ENCODE measurements at regions not wholly inside any gene's neighbourhood (a gene's known extent, or its start where the extent isn't known, plus 50 kb on each side); places are given as distances from the start of the nearest gene placed in this dataset.

DNA sequence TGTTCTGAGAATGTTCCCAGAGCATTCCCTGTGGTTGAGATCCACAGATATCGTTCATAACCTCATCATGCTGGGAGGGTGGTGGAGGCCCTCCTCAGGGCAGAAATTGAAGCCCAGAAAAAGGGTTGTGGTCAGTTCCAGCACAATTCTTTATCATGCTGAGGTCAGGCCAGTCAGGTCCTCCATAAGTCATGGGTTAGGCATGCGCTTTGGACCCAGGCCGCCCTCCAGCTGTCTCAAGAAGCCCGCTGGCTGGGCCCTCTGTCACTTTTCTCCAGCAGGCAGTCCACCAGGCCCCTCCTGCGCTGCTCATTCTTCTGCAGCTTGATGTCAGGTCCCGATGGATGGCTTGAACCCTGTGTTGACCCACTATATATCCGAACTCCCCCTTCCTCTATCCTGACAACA, 151.1 kb upstream of the NT5C1B start:
- TF ChIP-seq CTCF (IDR thresholded peaks at IDR 0.05), result no peak
- TF ChIP-seq POLR2A (IDR thresholded peaks at IDR 0.05), result no peak

Data from heart left ventricle (tissue), 13 donors.